GM12892 (cell line): ENCODE measurements at regions not wholly inside any gene's neighbourhood (a gene's known extent, or its start where the extent isn't known, plus 50 kb on each side); places are given as distances from the start of the nearest gene placed in this dataset.

ENCODE experiments used
- POLR2A ChIP-seq: IDR thresholded peaks from 2 replicates; pipeline ENCODE4 v1.6.1; 2011; ENCODE audit warnings: low read depth, low read length, control low read depth
- POLR2AphosphoS5 ChIP-seq: IDR thresholded peaks from 2 replicates; pipeline ENCODE4 v1.6.1; 2011; ENCODE audit warnings: low read depth, low read length, control low read depth
- TAF1 ChIP-seq: IDR thresholded peaks from 2 replicates; pipeline ENCODE4 v1.6.1; 2011; ENCODE audit warnings: low read depth, mild to moderate bottlenecking, control low read depth, low read length, borderline replicate concordance

DNA sequence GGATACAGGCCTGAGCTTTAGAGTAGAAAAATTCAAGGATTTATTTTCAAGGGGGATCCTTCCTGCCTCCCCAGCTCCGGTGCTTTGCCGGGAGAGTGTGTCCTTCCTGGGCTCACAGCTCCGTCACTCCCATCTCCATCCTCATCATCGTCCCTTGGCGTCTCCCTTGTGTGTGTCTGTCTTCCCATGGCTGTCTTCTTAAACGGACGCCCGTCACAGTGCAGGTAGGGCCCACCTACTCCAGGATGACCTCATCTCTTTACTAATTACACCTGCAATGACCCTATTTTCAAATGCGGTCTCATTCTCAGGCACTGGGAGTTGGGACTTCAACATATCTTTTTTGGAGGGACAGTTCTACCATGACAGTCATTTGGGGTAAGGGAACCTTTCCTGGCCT, 320.3 kb upstream of the C1orf174 start:
- TF ChIP-seq POLR2A (no peak), TAF1 (no peak), POLR2AphosphoS5 (no peak)
